Posterior vena cava (tissue), 2 donors: ENCODE measurements at regions not wholly inside any gene's neighbourhood (a gene's known extent, or its start where the extent isn't known, plus 50 kb on each side); places are given as distances from the start of the nearest gene placed in this dataset.
"Not testable (repeated sequence)": the region's sequence is repeated elsewhere in the genome, so short reads cannot be mapped to it uniquely, and the experiment has no call there.

ENCODE experiments used
- DNase-seq: peaks from one replicate; pipeline ENCODE4 v3.0.0-alpha.2; 2020; ENCODE audit warnings: low spot score
- intact Hi-C, 2 donors: fragments of 100-400 bp; cut with DNase I; formaldehyde crosslinking; loops; one replicate each; pipeline versions ENCODE4 v1.14.1 to v1.14.2; 2022 to 2023
- donor health status: DM: yes; HTN: yes; CAD: no.
- donor health status: DM: yes; HTN: yes; CAD: no.

DNA sequence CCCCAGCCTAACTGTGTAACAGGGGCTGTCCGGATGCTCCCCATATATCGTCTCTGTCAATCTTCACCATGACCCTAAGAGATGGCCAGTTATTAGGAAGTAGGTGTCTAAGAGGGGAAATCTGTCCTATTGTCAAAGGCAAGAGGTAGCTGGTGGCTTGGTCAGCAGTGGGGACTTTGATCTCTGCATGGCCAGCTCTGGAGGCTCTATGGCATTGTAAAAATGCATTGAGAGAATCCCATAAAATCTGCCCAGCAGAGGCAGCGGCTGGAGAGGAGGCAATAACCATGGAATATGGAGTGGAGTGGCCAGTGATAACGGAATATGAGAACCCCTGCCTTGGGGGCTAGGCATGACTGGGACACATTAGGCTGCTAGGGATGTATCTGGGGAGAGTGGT is 88.8 kb downstream of the MRM1 start:
- no peak for DNase-seq
- intact Hi-C loops, result no loop called here

DNA sequence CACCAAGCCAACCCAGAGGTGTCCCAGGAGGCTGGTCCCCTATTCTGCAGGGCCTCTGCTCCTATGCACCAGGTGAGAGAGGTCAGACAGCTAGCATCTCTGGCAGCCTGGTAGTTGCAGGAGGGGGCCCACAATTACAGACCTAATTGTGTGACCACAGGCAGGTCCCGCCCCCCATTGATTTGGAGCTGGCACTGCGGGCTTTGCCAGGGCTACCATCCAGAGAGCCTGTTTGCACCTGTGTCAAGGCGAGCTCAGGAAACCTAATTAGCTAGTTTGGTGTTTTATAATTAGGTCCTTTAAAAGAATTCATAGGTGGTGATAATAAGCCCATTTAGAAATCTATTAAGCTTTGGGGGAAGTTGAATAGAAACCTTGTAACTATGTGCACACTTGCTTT is 90.2 kb downstream of the MRM1 start:
- intact Hi-C loops, result no loop called here

DNA sequence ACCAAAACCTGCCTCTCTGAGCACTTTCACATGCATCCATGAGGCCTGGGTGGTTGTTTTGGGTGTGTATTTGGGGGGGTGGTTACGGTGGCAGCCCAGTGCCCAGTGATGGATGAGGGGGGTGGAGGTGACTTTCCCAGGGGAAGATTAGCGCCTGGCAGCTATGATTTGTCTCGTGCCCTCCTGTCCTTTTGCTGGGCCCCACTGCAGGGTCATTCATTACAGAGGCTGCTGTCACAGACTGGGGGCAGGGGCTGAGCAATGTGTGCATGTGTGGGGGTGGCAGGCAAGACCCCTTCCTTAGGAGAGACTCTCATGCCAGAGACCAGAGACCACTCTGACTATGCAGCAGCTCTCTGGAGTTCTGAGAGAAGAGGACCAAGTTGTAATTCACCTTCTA is 93.7 kb downstream of the MRM1 start:
- DNase-seq, result no peak
- intact Hi-C loops, result no loop called here

More for the DNA sequence above, 90.2 kb downstream of the MRM1 start:
- DNase-seq, result no peak

DNA sequence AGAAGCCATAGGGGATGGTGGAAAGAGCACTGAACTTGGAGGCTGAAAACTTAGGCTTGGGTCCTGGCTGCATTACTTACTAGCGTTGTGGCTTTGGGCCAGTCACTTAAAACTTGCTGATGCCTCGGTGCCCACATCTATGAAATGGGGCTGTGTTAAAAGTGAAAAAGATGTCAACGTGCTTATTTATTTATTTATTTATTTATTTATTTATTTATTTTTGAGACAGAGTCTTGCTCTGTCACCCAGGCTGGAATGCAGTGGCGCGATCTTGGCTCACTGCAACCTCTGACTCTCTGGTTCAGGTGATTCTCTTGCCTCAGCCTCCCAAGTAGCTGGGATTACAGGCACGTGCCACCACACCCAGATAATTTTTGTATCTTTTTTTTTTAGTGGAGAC is 94.3 kb downstream of the MRM1 start:
- DNase-seq, intact Hi-C loops: not testable (repeated sequence)

- DNase-seq, result no peak
- intact Hi-C loops, result no loop called here
Observed at GRCh38 chr17:36696805-36697204, 95.4 kb downstream of the MRM1 start.

DNA sequence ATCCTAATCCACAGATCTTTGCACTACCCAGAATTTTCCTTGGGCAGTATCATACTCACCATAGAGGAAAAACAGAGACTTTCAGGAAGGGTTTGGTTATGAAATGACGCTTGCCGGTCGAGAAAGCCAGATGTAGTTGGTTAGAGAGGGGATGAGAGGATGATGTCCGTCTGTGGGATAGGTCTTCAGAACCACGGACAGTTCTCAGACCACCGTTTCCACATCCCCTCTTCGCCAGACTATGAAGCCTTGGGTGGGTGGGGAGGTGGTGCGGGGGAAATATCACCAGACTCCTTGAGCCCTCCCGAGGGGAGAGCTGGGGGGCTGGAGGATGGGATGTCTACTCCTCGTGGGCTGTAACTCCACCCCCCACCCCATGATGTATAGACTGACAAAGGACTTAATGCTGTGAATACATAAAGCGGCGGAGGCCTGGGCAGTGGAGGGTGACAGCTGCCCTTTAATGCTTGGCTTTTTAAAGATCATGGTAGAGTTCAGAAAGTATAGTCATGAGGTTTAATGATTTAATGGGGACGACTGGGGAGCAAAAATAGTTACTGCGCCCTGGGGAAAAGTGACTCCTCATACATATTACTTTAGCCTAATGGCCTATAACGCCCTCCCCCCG is 96.6 kb downstream of the MRM1 start:
- DNase-seq, result no peak
- intact Hi-C loops, result no loop called here

DNA sequence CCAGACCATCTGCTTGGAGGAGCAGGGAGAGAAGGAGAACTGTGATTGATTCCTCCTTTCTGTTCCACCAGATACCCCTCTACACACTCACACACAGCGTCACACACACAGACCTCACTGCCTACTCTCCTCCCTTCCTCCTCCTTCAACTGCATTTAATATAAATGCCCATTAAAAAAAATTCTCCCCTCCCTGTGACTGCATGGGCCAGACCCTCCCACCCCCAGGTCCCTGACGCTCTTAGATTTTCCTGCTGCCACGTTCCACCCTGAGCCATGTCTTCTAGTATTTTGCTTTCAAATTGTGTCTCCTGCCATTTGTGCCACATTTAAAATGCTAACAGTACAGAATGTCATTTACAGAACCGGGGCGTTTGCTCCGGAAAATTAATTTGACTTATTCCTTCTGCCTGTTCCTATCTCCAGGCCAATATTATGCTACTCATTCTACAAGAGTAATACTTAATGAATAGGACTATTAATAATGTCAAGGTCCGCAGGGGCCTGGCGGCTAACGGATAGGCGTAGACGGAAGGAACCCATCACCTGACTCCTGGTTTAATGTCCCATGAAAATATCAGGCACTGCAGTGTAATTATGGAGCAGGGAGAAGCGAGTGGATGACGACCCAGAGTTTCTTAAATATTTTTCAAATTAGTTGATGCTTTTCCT is 100.2 kb downstream of the MRM1 start:
- intact Hi-C loops, result no loop called here
- no peak for DNase-seq

GRCh38 chr17:36702636-36703035 is 101.3 kb downstream of the MRM1 start:
- no peak for DNase-seq
- intact Hi-C loops, result no loop called here

- DNase-seq, result no peak
- intact Hi-C loops, result no loop called here
Observed at GRCh38 chr17:36703860-36704266, 102.5 kb downstream of the MRM1 start.

DNA sequence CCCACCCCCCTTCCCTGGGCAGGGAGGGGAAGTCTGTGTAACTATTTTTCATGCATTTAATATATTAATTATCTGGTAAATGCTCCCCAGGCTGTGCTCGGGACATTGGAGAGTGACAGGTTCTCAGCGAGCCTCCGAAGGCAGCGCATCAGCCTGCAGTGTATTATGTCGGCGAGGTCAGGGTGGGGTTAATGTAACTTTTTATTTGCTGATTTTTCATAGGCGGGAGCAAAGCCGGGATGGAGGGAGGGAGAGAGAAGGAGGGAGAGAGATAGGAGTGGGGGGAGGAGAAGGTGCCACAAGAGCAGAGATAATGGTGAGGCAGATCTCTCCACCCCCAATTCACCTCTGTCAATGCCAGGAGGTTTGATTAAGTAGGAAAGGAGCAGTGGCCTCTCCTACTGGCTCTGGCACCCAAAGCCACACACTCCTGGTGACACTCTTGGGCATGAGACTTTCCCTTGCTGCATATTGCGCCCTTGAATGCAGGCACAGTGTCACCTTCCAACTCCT is 104.0 kb downstream of the MRM1 start:
- intact Hi-C loops, result no loop called here
- DNase-seq, result no peak

DNA sequence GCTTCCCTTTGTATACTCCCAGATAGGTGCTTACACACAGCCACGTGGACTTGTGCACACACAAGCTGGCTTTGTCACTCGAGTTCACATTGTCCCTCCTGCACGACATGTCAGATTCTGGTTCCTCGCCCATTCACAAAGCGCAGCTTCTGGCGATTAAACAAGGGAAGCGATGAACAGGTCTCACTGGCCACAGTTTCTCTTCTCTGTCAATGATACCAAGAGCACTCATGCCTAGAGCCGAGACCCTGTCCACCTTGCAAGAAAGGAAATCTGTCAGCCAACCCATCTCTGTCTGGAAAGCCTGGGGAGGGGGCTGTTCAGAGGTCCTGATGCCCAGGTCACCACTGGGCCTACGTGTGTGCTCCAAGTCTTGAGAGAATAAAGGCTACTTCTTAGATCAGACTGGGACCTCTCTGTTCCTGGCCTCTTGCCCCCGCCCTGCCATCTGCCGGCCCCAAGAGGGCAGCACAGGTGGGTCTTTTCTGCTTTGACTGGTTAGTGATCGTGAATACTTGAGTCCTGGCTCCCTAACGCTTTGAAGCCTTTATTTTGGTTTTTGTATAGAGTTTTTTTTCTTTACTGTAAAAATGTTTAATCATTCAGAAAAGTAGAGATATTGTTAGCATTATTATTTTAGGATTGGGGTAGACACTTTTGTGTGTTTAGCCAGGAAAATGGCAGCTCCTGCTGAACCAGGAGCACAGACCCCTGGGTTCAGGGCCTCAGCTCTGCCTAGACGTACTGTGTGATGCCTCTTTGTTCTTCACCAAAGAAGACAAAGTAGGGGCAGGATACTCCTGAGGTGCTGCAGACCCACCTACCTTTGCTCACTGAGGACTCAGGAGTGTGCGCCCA is 104.7 kb downstream of the MRM1 start:
- DNase-seq, result no peak
- intact Hi-C loops, result no loop called here

- no peak for DNase-seq
- intact Hi-C loops, result no loop called here
Observed at GRCh38 chr17:36707904-36708303, 106.5 kb downstream of the MRM1 start.

GRCh38 chr17:36714789-36715188 is 113.4 kb downstream of the MRM1 start:
- intact Hi-C loops, result no loop called here
- DNase-seq, result no peak

GRCh38 chr17:36715951-36716350 is 114.6 kb downstream of the MRM1 start:
- DNase-seq, result no peak
- intact Hi-C loops, result no loop called here

GRCh38 chr17:36717088-36717487 is 115.7 kb downstream of the MRM1 start:
- intact Hi-C loops, result no loop called here
- no peak for DNase-seq

GRCh38 chr17:36720131-36720530 is 118.7 kb downstream of the MRM1 start:
- intact Hi-C loops, result no loop called here
- peak; percentile 2 for DNase-seq

DNA sequence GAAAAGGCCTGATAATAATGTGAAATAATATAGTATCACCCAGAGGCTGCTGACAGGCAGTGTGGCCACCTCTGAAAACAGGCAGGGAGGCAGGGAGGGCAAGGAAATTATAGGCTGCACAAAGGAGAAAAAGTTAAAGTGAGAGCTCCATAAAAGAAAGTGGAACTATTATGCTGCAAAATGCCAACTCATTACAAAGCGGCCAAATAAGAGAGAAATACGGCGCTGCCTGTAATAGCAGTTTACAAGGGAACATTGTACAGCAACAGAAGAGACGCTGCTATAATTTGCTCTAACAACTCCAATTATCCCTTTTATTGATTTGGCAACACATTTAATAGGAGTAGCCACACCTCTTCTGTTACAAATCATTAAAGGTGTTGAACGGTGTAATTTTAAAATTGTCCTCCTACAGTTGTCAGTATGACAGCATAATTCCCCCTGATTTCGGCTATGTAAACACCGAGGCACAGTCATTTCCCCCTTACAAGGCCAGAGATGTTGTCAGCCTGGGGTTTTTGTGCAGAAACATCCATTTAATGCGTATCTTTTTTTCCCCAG is 120.3 kb downstream of the MRM1 start:
- intact Hi-C loops, result no loop called here
- DNase-seq, result no peak

- DNase-seq, result no peak
- intact Hi-C loops, result no loop called here
Observed at GRCh38 chr17:36722121-36722902, 120.9 kb downstream of the MRM1 start.

DNA sequence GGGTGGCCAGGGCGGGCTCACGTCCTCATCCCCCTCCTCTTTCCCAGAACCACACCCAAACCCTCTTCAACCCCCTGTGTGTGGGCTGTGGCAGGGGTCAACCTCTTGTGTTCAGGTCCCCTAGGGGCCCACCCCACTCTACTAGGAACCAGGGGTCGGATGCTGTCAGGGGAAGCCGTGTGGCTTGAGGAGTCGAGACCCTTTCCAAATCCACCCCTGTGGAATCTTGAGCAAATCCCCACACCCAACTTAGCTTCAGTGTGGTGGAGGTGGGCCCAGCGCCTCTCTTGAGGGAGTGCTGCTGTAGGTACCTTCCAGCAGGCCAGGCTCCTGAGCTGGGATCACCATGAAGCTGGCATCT is 121.5 kb downstream of the MRM1 start:
- intact Hi-C loops, result no loop called here
- DNase-seq, result no peak
